22Rv1 (cell line): ENCODE measurements at regions not wholly inside any gene's neighbourhood (a gene's known extent, or its start where the extent isn't known, plus 50 kb on each side); places are given as distances from the start of the nearest gene placed in this dataset.

Source experiments
- H3K27ac ChIP-seq: fragments of 450-650 bp; 2 replicates; pipeline ENCODE4 v1.5.1; 2017
- CTCF ChIP-seq: fragments of 450-650 bp; IDR thresholded peaks from 2 replicates; pipeline ENCODE4 v1.5.1; 2017; ENCODE audit warnings: mild to moderate bottlenecking
- ZFX ChIP-seq: fragments of 450-650 bp; IDR thresholded peaks from 2 replicates; pipeline ENCODE4 v1.6.1; 2017; ENCODE audit warnings: antibody characterized with exemption, borderline replicate concordance

GRCh38 chr22:34324763-34325162 is 404.5 kb upstream of the LARGE1 start:
- no peak for TF ChIP-seq CTCF
- TF ChIP-seq ZFX: no peak
- H3K27ac ChIP-seq: no peak overlapping the region

GRCh38 chr22:34326901-34327300 is 406.6 kb upstream of the LARGE1 start:
- no peak overlapping the region for H3K27ac ChIP-seq
- no peak for TF ChIP-seq ZFX
- no peak for TF ChIP-seq CTCF

GRCh38 chr22:34330432-34330831 is 410.2 kb upstream of the LARGE1 start:
- no peak overlapping the region for H3K27ac ChIP-seq
- TF ChIP-seq ZFX: no peak
- no peak for TF ChIP-seq CTCF

- TF ChIP-seq ZFX (no peak), CTCF (no peak)
- no peak overlapping the region for H3K27ac ChIP-seq
Measured at GRCh38 chr22:34333285-34333684, 413.0 kb upstream of the LARGE1 start.

- no peak overlapping the region for H3K27ac ChIP-seq
- TF ChIP-seq ZFX (no peak), CTCF (no peak)
Measured at GRCh38 chr22:34334893-34335292, 414.6 kb upstream of the LARGE1 start.

GRCh38 chr22:34344702-34345101 is 424.4 kb upstream of the LARGE1 start:
- TF ChIP-seq CTCF: no peak
- no peak for TF ChIP-seq ZFX
- H3K27ac ChIP-seq: no peak overlapping the region

GRCh38 chr22:34354071-34354817 is 434.0 kb upstream of the LARGE1 start:
- no peak overlapping the region for H3K27ac ChIP-seq
- no peak for TF ChIP-seq ZFX
- no peak for TF ChIP-seq CTCF
